Hepatocyte (in vitro differentiated cells): ENCODE measurements at regions not wholly inside any gene's neighbourhood (a gene's known extent, or its start where the extent isn't known, plus 50 kb on each side); places are given as distances from the start of the nearest gene placed in this dataset.
"Not testable (repeated sequence)": the region's sequence is repeated elsewhere in the genome, so short reads cannot be mapped to it uniquely, and the experiment has no call there.

Experiments
- EZH2 ChIP-seq: fragments of 200-600 bp; sonication (generic); IDR thresholded peaks from 2 replicates; pipeline ENCODE4 v1.6.1; 2016; ENCODE audit warnings: antibody characterized with exemption, mild to moderate bottlenecking, borderline replicate concordance
- EZH2phosphoT487 ChIP-seq: fragments of 200-600 bp; sonication (generic); IDR thresholded peaks from one replicate; pipeline ENCODE4 v1.6.1; 2018; ENCODE audit warnings: antibody characterized with exemption, mild to moderate bottlenecking, low read depth, moderate library complexity; ENCODE audit not compliant: unreplicated experiment, severe bottlenecking
- TF ChIP-seq, protein P1 (sequence below): fragments of 200-600 bp; sonication (generic); IDR thresholded peaks from 2 replicates; pipeline ENCODE4 v1.5.1; 2016; ENCODE audit warnings: antibody characterized with exemption, mild to moderate bottlenecking; ENCODE audit not compliant: poor library complexity

DNA sequence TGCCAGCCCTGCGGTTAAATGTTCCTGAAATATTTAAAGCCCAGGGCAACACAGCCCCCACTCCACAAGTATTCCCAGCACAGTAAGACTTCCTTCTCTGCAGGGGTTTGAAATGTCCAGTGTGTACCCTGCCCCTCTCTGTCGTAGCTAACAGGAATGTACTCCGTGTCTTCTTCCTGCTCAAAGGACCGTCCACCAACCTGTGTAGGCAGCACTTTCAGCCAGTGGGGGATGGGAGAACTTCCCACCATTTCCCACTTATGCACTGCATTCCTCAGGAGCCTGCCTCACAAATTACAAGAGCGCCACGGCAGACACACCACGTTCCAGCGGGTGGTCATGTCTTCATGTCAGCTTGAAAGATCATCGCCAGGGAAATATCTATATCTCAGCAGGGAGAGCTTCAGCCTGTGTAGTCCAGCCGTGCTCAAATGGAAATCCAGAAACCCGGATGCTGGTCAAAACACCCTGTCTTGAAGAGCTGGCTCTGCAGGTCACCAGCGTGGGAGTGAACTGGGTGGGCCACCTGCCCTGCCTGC lies 65.7 kb downstream of the ART5 start:
- not testable (repeated sequence) for TF ChIP-seq EZH2phosphoT487, EZH2
- TF ChIP-seq, protein P1, sequence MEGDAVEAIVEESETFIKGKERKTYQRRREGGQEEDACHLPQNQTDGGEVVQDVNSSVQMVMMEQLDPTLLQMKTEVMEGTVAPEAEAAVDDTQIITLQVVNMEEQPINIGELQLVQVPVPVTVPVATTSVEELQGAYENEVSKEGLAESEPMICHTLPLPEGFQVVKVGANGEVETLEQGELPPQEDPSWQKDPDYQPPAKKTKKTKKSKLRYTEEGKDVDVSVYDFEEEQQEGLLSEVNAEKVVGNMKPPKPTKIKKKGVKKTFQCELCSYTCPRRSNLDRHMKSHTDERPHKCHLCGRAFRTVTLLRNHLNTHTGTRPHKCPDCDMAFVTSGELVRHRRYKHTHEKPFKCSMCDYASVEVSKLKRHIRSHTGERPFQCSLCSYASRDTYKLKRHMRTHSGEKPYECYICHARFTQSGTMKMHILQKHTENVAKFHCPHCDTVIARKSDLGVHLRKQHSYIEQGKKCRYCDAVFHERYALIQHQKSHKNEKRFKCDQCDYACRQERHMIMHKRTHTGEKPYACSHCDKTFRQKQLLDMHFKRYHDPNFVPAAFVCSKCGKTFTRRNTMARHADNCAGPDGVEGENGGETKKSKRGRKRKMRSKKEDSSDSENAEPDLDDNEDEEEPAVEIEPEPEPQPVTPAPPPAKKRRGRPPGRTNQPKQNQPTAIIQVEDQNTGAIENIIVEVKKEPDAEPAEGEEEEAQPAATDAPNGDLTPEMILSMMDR: not testable (repeated sequence)
